ENCODE measurements at regions not wholly inside any gene's neighbourhood (a gene's known extent, or its start where the extent isn't known, plus 50 kb on each side); places are given as distances from the start of the nearest gene placed in this dataset.

DNA sequence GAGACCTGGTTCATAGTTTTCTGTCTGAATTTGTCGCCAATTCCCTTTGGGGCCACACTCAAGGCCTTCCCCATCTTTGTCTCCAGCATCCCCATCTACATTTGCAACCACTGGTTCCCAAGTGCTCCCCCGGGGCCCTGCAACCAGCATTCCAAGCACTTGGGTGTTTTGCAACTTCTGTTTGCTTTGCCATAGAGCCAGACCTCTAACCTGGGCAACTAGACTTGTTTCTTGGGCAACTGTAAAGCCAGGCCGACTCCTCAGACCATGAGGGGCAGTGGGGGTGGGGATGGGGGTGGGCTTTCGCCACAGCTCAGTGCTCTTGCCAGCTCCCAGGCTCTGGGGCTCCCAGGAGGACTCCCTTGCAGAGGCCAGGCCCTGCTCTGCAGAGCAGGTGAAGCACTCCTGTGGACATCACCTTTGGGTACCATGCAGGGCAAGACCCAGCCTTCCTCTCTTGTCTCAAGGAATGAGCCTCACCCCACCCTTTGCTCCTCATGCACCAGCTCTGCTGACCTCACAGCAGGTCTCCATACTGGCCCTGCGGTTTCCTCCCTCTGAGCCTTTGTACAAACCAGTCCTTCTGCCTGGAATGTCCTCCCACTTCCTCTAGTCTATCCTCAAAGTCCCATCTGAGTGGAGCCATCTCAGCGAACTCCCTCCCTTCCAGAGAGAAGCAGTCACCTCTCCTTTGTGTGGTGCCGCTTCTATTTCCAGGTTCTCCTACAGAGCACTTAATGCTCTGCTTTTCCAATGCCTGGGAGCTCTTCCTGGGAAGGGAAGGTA, 126.7 kb upstream of the MYCN start:
- POLR2A ChIA-PET = no interaction called here
- Histone ChIP-seq H3K4me1 (ENCODE audit: control insufficient read depth, insufficient read depth, low read length) (no peaks in the 10 kb centered on the region), H3K36me3 (ENCODE audit: control insufficient read depth, insufficient read depth, low read length) (no peaks in the 10 kb centered on the region), H3K27ac (ENCODE audit: low read length) (no peak overlapping the region), H3K27me3 (ENCODE audit: control insufficient read depth, insufficient read depth, low read length) (no peaks in the 10 kb centered on the region), H3K4me3 (ENCODE audit: low read depth in 2 of 2, low read length in 2 of 2) (no peak overlapping the region), H3K9me3 (ENCODE audit: control insufficient read depth, insufficient read depth, low read depth, low read length) (no peaks in the 10 kb centered on the region)
- no peak for DNase-seq (ENCODE audit: low read depth, low spot score)
- TF ChIP-seq SIN3A (IDR thresholded peaks at IDR 0.05; ENCODE audit: borderline replicate concordance, insufficient read depth, low read depth, low read length) = no peak
- TF ChIP-seq POLR2AphosphoS5 (IDR thresholded peaks at IDR 0.05; ENCODE audit: low read depth, low read length) = no peak
- ATAC-seq = no peak
- no TSS peak for BruUV-seq (replicated peaks)
- intact Hi-C loops (cut with micrococcal nuclease; ENCODE audit: unreplicated experiment) = no loop called here
- CTCF ChIA-PET = no interaction called here
- in situ Hi-C loops (cut with HindIII; ENCODE audit: low pct_unique_long_range_greater_than_20kb, low sequenced_read_pairs) = no loop called here

- in situ Hi-C loops (cut with HindIII; ENCODE audit: low pct_unique_long_range_greater_than_20kb, low sequenced_read_pairs) (no loop called here), intact Hi-C loops (cut with micrococcal nuclease; ENCODE audit: unreplicated experiment) (no loop called here)
- H3K27me3 ChIP-seq (ENCODE audit: control insufficient read depth, insufficient read depth, low read length) = no peaks in the 10 kb centered on the region
- H3K9me3 ChIP-seq (ENCODE audit: control insufficient read depth, insufficient read depth, low read depth, low read length) = no peaks in the 10 kb centered on the region
- H3K27ac ChIP-seq (ENCODE audit: low read length) = no peak overlapping the region
- CTCF ChIA-PET = no interaction called here
- no peaks in the 10 kb centered on the region for H3K4me1 ChIP-seq (ENCODE audit: control insufficient read depth, insufficient read depth, low read length)
- no TSS peak for BruUV-seq (replicated peaks)
- no peak overlapping the region for H3K4me3 ChIP-seq (ENCODE audit: low read depth in 2 of 2, low read length in 2 of 2)
- TF ChIP-seq, protein P1, sequence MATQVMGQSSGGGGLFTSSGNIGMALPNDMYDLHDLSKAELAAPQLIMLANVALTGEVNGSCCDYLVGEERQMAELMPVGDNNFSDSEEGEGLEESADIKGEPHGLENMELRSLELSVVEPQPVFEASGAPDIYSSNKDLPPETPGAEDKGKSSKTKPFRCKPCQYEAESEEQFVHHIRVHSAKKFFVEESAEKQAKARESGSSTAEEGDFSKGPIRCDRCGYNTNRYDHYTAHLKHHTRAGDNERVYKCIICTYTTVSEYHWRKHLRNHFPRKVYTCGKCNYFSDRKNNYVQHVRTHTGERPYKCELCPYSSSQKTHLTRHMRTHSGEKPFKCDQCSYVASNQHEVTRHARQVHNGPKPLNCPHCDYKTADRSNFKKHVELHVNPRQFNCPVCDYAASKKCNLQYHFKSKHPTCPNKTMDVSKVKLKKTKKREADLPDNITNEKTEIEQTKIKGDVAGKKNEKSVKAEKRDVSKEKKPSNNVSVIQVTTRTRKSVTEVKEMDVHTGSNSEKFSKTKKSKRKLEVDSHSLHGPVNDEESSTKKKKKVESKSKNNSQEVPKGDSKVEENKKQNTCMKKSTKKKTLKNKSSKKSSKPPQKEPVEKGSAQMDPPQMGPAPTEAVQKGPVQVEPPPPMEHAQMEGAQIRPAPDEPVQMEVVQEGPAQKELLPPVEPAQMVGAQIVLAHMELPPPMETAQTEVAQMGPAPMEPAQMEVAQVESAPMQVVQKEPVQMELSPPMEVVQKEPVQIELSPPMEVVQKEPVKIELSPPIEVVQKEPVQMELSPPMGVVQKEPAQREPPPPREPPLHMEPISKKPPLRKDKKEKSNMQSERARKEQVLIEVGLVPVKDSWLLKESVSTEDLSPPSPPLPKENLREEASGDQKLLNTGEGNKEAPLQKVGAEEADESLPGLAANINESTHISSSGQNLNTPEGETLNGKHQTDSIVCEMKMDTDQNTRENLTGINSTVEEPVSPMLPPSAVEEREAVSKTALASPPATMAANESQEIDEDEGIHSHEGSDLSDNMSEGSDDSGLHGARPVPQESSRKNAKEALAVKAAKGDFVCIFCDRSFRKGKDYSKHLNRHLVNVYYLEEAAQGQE (IDR thresholded peaks at IDR 0.05; ENCODE audit: insufficient read depth in 1 of 2, low read depth in 2 of 2, low read length in 1 of 2) = no peak
- no peak for TF ChIP-seq TCF7L2 (IDR thresholded peaks at IDR 0.05; ENCODE audit: low read depth, low read length)
- TF ChIP-seq, protein P2, sequence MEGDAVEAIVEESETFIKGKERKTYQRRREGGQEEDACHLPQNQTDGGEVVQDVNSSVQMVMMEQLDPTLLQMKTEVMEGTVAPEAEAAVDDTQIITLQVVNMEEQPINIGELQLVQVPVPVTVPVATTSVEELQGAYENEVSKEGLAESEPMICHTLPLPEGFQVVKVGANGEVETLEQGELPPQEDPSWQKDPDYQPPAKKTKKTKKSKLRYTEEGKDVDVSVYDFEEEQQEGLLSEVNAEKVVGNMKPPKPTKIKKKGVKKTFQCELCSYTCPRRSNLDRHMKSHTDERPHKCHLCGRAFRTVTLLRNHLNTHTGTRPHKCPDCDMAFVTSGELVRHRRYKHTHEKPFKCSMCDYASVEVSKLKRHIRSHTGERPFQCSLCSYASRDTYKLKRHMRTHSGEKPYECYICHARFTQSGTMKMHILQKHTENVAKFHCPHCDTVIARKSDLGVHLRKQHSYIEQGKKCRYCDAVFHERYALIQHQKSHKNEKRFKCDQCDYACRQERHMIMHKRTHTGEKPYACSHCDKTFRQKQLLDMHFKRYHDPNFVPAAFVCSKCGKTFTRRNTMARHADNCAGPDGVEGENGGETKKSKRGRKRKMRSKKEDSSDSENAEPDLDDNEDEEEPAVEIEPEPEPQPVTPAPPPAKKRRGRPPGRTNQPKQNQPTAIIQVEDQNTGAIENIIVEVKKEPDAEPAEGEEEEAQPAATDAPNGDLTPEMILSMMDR (IDR thresholded peaks at IDR 0.05) = no peak
- no peak for TF ChIP-seq POLR2AphosphoS5 (IDR thresholded peaks at IDR 0.05; ENCODE audit: low read depth, low read length)
- no peak for TF ChIP-seq SIN3A (IDR thresholded peaks at IDR 0.05; ENCODE audit: borderline replicate concordance, insufficient read depth, low read depth, low read length)
- H3K36me3 ChIP-seq (ENCODE audit: control insufficient read depth, insufficient read depth, low read length) = no peaks in the 10 kb centered on the region
- ATAC-seq = no peak
- DNase-seq (ENCODE audit: low read depth, low spot score) = no peak
- POLR2A ChIA-PET = no interaction called here
Observed at GRCh38 chr2:15814403-15814802, 125.9 kb upstream of the MYCN start.

DNA sequence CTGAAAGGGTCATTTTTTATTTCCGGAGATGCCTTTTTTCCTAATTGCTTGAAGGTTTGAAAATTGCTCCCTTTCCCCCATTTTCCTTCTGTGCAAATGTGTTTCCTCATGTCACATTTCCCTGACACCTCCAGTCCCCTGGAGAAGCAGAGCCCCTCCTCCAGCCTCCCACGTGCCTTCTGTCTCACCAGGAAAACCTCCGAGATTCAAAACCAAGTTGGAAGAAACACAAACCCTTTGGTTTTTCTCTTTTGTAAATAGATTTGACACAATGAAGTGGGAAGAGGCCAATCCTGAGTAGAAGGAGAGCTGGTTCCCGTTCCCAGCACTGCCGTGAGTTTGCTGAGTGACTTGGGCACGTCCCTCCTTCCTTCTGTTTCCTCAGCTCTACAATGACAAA, 125.4 kb upstream of the MYCN start:
- Histone ChIP-seq H3K36me3 (ENCODE audit: control insufficient read depth, insufficient read depth, low read length) (no peaks in the 10 kb centered on the region), H3K9me3 (ENCODE audit: control insufficient read depth, insufficient read depth, low read depth, low read length) (no peaks in the 10 kb centered on the region), H3K27ac (ENCODE audit: low read length) (no peak overlapping the region), H3K27me3 (ENCODE audit: control insufficient read depth, insufficient read depth, low read length) (no peaks in the 10 kb centered on the region), H3K4me3 (ENCODE audit: low read depth in 2 of 2, low read length in 2 of 2) (no peak overlapping the region), H3K4me1 (ENCODE audit: control insufficient read depth, insufficient read depth, low read length) (no peaks in the 10 kb centered on the region)
- in situ Hi-C loops (cut with HindIII; ENCODE audit: low pct_unique_long_range_greater_than_20kb, low sequenced_read_pairs) = no loop called here
- TF ChIP-seq, protein P2 (IDR thresholded peaks at IDR 0.05) = no peak
- TF ChIP-seq, protein P1 (IDR thresholded peaks at IDR 0.05; ENCODE audit: insufficient read depth in 1 of 2, low read depth in 2 of 2, low read length in 1 of 2) = no peak
- TF ChIP-seq SIN3A (IDR thresholded peaks at IDR 0.05; ENCODE audit: borderline replicate concordance, insufficient read depth, low read depth, low read length) (no peak), POLR2AphosphoS5 (IDR thresholded peaks at IDR 0.05; ENCODE audit: low read depth, low read length) (no peak)
- CTCF ChIA-PET = no interaction called here
- POLR2A ChIA-PET = no interaction called here
- ATAC-seq = no peak
- no peak for DNase-seq (ENCODE audit: low read depth, low spot score)
- intact Hi-C loops (cut with micrococcal nuclease; ENCODE audit: unreplicated experiment) = no loop called here
- BruUV-seq (replicated peaks) = no TSS peak
